ENCODE measurements at regions not wholly inside any gene's neighbourhood (a gene's known extent, or its start where the extent isn't known, plus 50 kb on each side); places are given as distances from the start of the nearest gene placed in this dataset.

DNA sequence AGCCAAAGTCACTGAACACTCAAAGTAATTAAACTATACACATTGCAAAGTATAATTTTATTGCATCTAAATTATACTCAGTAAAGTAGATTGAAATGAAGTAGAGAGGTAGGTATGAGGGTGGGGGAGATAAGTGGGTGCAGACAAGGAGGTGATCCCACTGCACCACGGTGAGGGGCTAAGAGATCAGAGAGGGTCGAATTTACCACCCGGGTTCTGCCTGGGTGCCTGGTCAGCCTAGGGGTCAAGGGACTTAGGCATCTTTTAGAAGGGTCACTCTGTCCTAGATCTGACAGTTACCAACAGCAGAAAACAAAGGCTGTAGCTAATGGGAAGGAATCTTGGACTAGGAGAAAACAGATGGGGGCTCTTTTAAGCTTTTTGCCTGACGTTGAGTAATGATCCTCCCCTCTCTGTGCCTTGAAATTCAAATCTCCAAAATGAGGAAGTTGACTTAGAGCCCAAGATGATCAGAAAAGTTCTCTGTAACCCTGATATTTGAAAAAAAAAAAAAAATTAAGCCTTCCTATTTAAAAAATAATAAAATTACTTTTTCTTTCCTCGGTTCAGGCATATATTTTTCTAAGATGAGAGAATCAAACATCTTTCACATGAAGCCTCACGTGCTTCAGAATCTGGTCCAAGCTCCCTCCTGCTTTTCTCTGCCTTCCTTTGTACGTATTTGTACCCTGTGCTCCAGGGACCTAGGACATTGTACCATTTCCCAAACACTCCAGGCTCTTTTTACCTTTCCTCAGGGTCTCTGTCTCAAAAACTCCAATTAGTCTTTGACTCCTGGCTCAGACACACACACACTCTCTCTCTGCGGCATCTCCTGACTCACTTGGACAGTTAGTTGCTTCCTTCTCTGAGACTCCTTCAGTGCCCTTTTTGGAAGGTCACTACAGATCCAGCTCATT, 353.9 kb downstream of the CYRIA start:
- TF ChIP-seq, protein P1, sequence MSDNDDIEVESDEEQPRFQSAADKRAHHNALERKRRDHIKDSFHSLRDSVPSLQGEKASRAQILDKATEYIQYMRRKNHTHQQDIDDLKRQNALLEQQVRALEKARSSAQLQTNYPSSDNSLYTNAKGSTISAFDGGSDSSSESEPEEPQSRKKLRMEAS (IDR thresholded peaks at IDR 0.05; ENCODE audit: low read depth, low read length) = no peak
- TF ChIP-seq, protein P2, sequence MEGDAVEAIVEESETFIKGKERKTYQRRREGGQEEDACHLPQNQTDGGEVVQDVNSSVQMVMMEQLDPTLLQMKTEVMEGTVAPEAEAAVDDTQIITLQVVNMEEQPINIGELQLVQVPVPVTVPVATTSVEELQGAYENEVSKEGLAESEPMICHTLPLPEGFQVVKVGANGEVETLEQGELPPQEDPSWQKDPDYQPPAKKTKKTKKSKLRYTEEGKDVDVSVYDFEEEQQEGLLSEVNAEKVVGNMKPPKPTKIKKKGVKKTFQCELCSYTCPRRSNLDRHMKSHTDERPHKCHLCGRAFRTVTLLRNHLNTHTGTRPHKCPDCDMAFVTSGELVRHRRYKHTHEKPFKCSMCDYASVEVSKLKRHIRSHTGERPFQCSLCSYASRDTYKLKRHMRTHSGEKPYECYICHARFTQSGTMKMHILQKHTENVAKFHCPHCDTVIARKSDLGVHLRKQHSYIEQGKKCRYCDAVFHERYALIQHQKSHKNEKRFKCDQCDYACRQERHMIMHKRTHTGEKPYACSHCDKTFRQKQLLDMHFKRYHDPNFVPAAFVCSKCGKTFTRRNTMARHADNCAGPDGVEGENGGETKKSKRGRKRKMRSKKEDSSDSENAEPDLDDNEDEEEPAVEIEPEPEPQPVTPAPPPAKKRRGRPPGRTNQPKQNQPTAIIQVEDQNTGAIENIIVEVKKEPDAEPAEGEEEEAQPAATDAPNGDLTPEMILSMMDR (IDR thresholded peaks at IDR 0.05; ENCODE audit: low read depth, low read length) = no peak
- TF ChIP-seq POLR2A (IDR thresholded peaks at IDR 0.05; ENCODE audit: extremely low read depth, insufficient read length) (no peak), MYC (IDR thresholded peaks at IDR 0.05; ENCODE audit: low read depth, low read length) (no peak)
- peak; percentile 22 for DNase-seq (ENCODE audit: low read depth)
- H3K4me3 ChIP-seq (ENCODE audit: low read depth, low read length) = no peak overlapping the region

DNA sequence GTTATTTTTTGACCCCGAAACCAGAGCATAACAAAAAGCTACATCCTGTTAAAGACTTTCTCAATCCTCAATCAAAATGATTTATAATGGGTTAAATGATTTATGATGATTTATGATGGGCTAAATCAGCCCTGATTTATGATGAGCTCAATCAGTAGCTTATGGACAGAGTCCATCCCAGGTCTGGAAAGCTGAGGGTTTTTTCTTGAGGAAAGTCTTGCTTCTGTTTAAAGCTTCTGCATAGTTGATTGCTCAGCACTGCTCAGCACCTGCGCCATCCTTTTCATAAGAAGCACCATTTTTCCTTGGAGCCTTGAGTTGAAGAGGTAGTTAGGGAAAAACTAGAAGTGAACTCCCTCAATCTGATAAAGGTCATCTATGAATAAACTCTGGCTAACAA, 356.8 kb downstream of the CYRIA start:
- DNase-seq (ENCODE audit: low read depth) = no peak
- TF ChIP-seq, protein P1 (IDR thresholded peaks at IDR 0.05; ENCODE audit: low read depth, low read length) = no peak
- TF ChIP-seq POLR2A (IDR thresholded peaks at IDR 0.05; ENCODE audit: extremely low read depth, insufficient read length) (no peak), MYC (IDR thresholded peaks at IDR 0.05; ENCODE audit: low read depth, low read length) (no peak)
- TF ChIP-seq, protein P2 (IDR thresholded peaks at IDR 0.05; ENCODE audit: low read depth, low read length) = no peak

DNA sequence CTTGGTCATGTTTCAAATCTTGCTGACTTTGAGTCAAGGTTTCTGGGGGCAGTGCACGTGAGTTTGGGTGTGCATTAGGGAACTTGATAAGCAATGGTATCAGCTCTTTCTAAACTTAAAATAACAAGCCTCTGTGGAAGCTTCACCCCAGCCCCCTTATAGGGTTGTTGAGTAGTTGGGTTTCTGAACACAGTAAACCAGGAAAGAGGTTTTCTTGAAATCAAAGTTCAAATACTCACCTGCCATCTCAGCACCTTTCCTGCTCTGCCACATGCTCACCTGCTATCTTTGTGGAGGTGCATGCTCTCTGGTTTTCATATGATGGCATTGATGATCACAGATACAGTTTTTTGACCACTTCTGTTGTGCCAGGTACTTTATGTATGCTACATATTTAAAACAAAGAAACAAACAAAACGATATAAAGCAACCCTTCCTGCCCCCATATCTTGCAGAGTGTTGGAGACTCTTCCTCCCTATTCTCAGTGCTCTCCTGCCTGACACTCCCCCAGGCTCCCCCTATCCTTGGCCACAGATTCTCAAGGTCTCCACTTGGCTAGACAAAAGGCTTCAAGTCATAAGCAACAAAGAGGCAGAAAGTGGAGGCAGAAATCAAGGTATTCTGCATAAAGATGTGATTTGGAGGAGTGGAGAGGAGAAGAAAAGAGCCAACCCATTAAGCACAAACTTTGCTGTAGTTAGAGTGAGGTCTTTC, 360.6 kb downstream of the CYRIA start:
- TF ChIP-seq, protein P2 (IDR thresholded peaks at IDR 0.05; ENCODE audit: low read depth, low read length) = no peak
- no peak for TF ChIP-seq MYC (IDR thresholded peaks at IDR 0.05; ENCODE audit: low read depth, low read length)
- no peak for TF ChIP-seq POLR2A (IDR thresholded peaks at IDR 0.05; ENCODE audit: extremely low read depth, insufficient read length)
- TF ChIP-seq, protein P1 (IDR thresholded peaks at IDR 0.05; ENCODE audit: low read depth, low read length) = no peak
- H3K4me3 ChIP-seq (ENCODE audit: low read depth, low read length) = no peak overlapping the region
- no peak for DNase-seq (ENCODE audit: low read depth)

More for the DNA sequence above, 356.8 kb downstream of the CYRIA start:
- no peak overlapping the region for H3K4me3 ChIP-seq (ENCODE audit: low read depth, low read length)

DNA sequence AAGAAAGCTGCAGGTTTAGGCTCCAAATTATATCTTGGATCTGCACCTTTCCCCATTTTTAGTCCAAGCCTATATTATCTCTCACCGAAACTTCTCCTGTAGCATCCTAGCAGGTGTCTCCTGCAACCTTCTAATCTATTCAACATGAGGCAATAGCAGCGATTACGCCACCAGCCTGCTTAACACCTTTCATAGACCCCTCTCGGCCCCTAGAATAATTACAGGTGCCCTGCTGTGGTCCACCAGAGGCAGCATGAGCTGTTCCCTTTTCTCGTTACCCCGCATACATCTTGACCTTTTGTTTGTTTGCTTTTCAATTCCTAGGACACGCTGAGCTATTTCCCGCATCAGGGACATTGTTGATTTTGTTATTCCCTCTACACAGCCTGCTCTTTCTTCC, 361.9 kb downstream of the CYRIA start:
- no peak overlapping the region for H3K4me3 ChIP-seq (ENCODE audit: low read depth, low read length)
- TF ChIP-seq, protein P2 (IDR thresholded peaks at IDR 0.05; ENCODE audit: low read depth, low read length) = no peak
- TF ChIP-seq MYC (IDR thresholded peaks at IDR 0.05; ENCODE audit: low read depth, low read length) (no peak), POLR2A (IDR thresholded peaks at IDR 0.05; ENCODE audit: extremely low read depth, insufficient read length) (no peak)
- TF ChIP-seq, protein P1 (IDR thresholded peaks at IDR 0.05; ENCODE audit: low read depth, low read length) = no peak
- DNase-seq (ENCODE audit: low read depth) = no peak

DNA sequence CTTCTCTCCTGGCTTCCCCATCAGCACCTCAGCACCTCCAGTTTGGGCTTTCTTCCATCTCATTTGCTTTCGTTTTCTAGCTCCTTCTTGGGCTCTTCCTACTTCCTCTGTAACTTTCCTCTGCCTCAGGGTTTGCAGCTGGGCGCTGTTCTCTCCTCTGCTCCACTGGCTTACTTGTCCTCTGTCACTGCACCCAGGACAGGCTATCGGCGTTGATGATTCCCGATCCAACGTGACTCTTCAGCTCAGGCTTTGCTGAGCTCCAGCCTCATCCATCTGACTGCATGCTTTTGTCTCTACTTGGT, 362.4 kb downstream of the CYRIA start:
- peak overlapping the region; percentile 50 for H3K4me3 ChIP-seq (ENCODE audit: low read depth, low read length)
- TF ChIP-seq POLR2A (IDR thresholded peaks at IDR 0.05; ENCODE audit: extremely low read depth, insufficient read length) = no peak
- TF ChIP-seq, protein P2 (IDR thresholded peaks at IDR 0.05; ENCODE audit: low read depth, low read length) = no peak
- no peak for DNase-seq (ENCODE audit: low read depth)

Data from NB4 (cell line).